Activated naive CD4-positive, alpha-beta T cell treated with anti-CD3 and anti-CD28 coated beads, Interleukin-2, amount 10 ng/mL, durations not matched to agents 7 days and 5 days (primary cell): ENCODE measurements at regions not wholly inside any gene's neighbourhood (a gene's known extent, or its start where the extent isn't known, plus 50 kb on each side); places are given as distances from the start of the nearest gene placed in this dataset.
"Not testable (repeated sequence)": the region's sequence is repeated elsewhere in the genome, so short reads cannot be mapped to it uniquely, and the experiment has no call there.

Experiments
- CTCF ChIA-PET: fragments of 350-600 bp; sonication (Branson Sonifier 250); formaldehyde crosslinking; loops from one replicate; lab custom pipeline; 2021; ENCODE audit warnings: antibody characterized with exemption; lab: Charles Lee
- DNase-seq: peaks from one replicate; pipeline ENCODE4 v3.0.0-alpha.2; 2020
- H3K27ac Mint-ChIP-seq: one replicate; pipeline ENCODE4 v1.8.0; 2021; ENCODE audit warnings: mild to moderate bottlenecking, moderate library complexity, mixed read lengths
- H3K27me3 Mint-ChIP-seq: one replicate; pipeline ENCODE4 v1.8.0; 2021; ENCODE audit warnings: mild to moderate bottlenecking, mixed read lengths
- H3K36me3 Mint-ChIP-seq: one replicate; pipeline ENCODE4 v1.8.0; 2021; ENCODE audit warnings: mixed read lengths
- H3K4me1 Mint-ChIP-seq: one replicate; pipeline ENCODE4 v1.8.0; 2021; ENCODE audit warnings: mixed read lengths
- H3K4me3 Mint-ChIP-seq: one replicate; pipeline ENCODE4 v1.8.0; 2021; ENCODE audit warnings: mild to moderate bottlenecking, moderate library complexity, mixed read lengths
- H3K9me3 Mint-ChIP-seq: one replicate; pipeline ENCODE4 v1.8.0; 2021; ENCODE audit warnings: mixed read lengths

GRCh38 chr18:43341014-43341413 is 63.7 kb upstream of the SYT4 start:
- no peaks in the 10 kb centered on the region for H3K27me3 Mint-ChIP-seq
- H3K4me3 Mint-ChIP-seq: no peak overlapping the region
- peaks cover 4% of the 10 kb centered on the region for H3K9me3 Mint-ChIP-seq
- DNase-seq: no peak
- CTCF ChIA-PET: no interaction called here
- no peak overlapping the region for H3K27ac Mint-ChIP-seq
- H3K36me3 Mint-ChIP-seq: no peaks in the 10 kb centered on the region
- H3K4me1 Mint-ChIP-seq: no peaks in the 10 kb centered on the region

DNA sequence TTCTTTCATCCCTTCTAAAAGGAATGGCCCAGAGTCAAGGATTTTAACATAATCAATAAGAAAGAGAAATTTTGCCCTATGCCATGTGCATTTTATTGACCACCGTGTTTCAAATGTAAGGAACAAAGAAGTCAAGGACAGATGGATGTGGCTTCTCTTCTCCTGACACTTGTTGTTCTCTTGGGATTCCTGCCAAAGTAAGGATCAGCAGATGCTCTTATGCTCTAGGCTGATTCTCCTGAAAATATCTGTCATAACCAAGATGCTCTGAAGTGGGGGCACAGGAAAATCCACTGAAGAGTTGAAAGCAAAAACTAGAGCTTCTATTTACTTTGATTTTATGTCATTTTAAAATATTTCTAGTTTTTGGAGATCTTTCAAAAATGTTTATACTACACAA is 72.9 kb upstream of the SYT4 start:
- Mint-ChIP-seq H3K27ac (no peak overlapping the region), H3K4me1 (no peaks in the 10 kb centered on the region), H3K9me3 (peaks cover 5% of the 10 kb centered on the region), H3K4me3 (no peak overlapping the region), H3K36me3 (no peaks in the 10 kb centered on the region), H3K27me3 (no peaks in the 10 kb centered on the region)
- CTCF ChIA-PET: no interaction called here
- no peak for DNase-seq

GRCh38 chr18:43364535-43364934 is 87.2 kb upstream of the SYT4 start:
- Mint-ChIP-seq H3K4me1 (no peaks in the 10 kb centered on the region), H3K4me3 (no peak overlapping the region), H3K9me3 (no peaks in the 10 kb centered on the region), H3K36me3 (no peaks in the 10 kb centered on the region), H3K27ac (no peak overlapping the region), H3K27me3 (no peaks in the 10 kb centered on the region)
- no peak for DNase-seq
- CTCF ChIA-PET: no interaction called here

- no peak for DNase-seq
- H3K36me3 Mint-ChIP-seq: no peaks in the 10 kb centered on the region
- H3K4me3 Mint-ChIP-seq: no peak overlapping the region
- CTCF ChIA-PET: no interaction called here
- no peaks in the 10 kb centered on the region for H3K9me3 Mint-ChIP-seq
- no peaks in the 10 kb centered on the region for H3K4me1 Mint-ChIP-seq
- no peak overlapping the region for H3K27ac Mint-ChIP-seq
- H3K27me3 Mint-ChIP-seq: no peaks in the 10 kb centered on the region
Observed at GRCh38 chr18:43367895-43368294, 90.6 kb upstream of the SYT4 start.

GRCh38 chr18:43369311-43369710 is 92.0 kb upstream of the SYT4 start:
- H3K27me3 Mint-ChIP-seq, H3K27ac Mint-ChIP-seq, DNase-seq, H3K9me3 Mint-ChIP-seq, CTCF ChIA-PET, H3K4me1 Mint-ChIP-seq, H3K4me3 Mint-ChIP-seq, H3K36me3 Mint-ChIP-seq: not testable (repeated sequence)

GRCh38 chr18:43372773-43373172 is 95.5 kb upstream of the SYT4 start:
- peaks cover 3% of the 10 kb centered on the region for H3K9me3 Mint-ChIP-seq
- CTCF ChIA-PET: no interaction called here
- no peak overlapping the region for H3K4me3 Mint-ChIP-seq
- no peak for DNase-seq
- H3K27ac Mint-ChIP-seq: no peak overlapping the region
- H3K27me3 Mint-ChIP-seq: no peaks in the 10 kb centered on the region
- no peaks in the 10 kb centered on the region for H3K4me1 Mint-ChIP-seq
- no peaks in the 10 kb centered on the region for H3K36me3 Mint-ChIP-seq

DNA sequence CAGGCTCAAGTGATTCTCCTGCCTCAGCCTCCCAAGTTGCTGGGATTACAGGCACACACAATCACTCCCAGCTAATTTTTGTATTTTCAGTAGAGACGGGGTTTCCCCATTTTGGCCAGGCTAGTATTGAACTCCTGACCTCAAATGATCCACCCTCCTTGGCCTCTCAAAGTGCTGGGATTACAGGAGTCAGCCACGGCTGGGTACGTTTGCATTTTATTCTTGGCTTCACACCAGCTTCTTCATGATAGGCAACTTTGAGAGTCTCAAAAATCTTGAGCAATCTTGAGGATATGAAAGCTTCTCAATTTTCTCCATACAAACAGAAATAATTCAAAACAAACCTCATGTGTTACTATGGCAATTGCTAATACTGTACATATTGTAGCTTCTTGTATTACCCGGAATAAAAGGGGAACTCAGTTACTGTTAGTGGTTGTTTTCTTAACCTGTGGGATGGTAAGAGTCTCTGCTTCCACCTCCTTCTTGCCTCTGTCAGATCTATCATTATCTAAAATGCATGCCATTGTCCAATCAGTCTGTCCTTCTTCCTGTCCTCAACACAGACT is 102.9 kb upstream of the SYT4 start:
- H3K4me1 Mint-ChIP-seq: no peaks in the 10 kb centered on the region
- H3K4me3 Mint-ChIP-seq: no peak overlapping the region
- no peak overlapping the region for H3K27ac Mint-ChIP-seq
- CTCF ChIA-PET: no interaction called here
- no peak for DNase-seq
- no peaks in the 10 kb centered on the region for H3K36me3 Mint-ChIP-seq
- peaks cover 7% of the 10 kb centered on the region for H3K9me3 Mint-ChIP-seq
- no peaks in the 10 kb centered on the region for H3K27me3 Mint-ChIP-seq

- Mint-ChIP-seq H3K4me1 (no peaks in the 10 kb centered on the region), H3K9me3 (peaks cover 4% of the 10 kb centered on the region), H3K4me3 (no peak overlapping the region), H3K27me3 (no peaks in the 10 kb centered on the region), H3K36me3 (no peaks in the 10 kb centered on the region), H3K27ac (no peak overlapping the region)
- DNase-seq: no peak
- CTCF ChIA-PET: no interaction called here
Observed at GRCh38 chr18:43382641-43383403, 105.5 kb upstream of the SYT4 start.

GRCh38 chr18:43389163-43389562 is 111.9 kb upstream of the SYT4 start:
- no peaks in the 10 kb centered on the region for H3K9me3 Mint-ChIP-seq
- no peaks in the 10 kb centered on the region for H3K27me3 Mint-ChIP-seq
- H3K4me3 Mint-ChIP-seq: no peak overlapping the region

DNA sequence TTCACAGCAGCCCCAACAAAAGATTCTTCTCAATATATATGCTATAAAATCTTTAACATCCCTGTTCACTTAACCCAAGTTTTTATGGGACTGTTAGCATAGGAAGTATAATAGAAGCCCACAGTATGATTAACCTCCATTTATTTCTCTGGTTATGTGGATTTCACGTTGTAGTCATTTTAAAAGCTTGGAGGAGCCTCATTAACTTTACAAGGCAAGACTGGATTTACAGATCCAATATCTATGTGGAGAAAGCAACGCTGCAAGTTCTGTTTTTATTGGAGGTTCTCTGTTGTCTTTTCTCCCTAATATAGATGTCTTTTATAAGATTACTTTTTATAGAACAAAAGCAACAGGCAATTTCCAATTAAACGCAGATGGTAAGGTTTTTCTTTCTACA is 114.9 kb upstream of the SYT4 start:
- CTCF ChIA-PET: no interaction called here
- no peak overlapping the region for H3K4me3 Mint-ChIP-seq

More at GRCh38 chr18:43389163-43389562, 111.9 kb upstream of the SYT4 start:
- Mint-ChIP-seq H3K36me3 (no peaks in the 10 kb centered on the region), H3K4me1 (no peaks in the 10 kb centered on the region), H3K27ac (no peak overlapping the region)
- CTCF ChIA-PET: no interaction called here
- no peak for DNase-seq

GRCh38 chr18:43393174-43393573 is 115.9 kb upstream of the SYT4 start:
- CTCF ChIA-PET: no interaction called here
- Mint-ChIP-seq H3K9me3 (no peaks in the 10 kb centered on the region), H3K4me3 (no peak overlapping the region), H3K27ac (no peak overlapping the region), H3K27me3 (no peaks in the 10 kb centered on the region), H3K36me3 (no peaks in the 10 kb centered on the region), H3K4me1 (no peaks in the 10 kb centered on the region)
- DNase-seq: no peak

More for the DNA sequence above, 114.9 kb upstream of the SYT4 start:
- no peak for DNase-seq
- H3K27me3 Mint-ChIP-seq: no peaks in the 10 kb centered on the region
- H3K36me3 Mint-ChIP-seq: no peaks in the 10 kb centered on the region
- no peaks in the 10 kb centered on the region for H3K4me1 Mint-ChIP-seq
- H3K9me3 Mint-ChIP-seq: no peaks in the 10 kb centered on the region
- H3K27ac Mint-ChIP-seq: no peak overlapping the region

DNA sequence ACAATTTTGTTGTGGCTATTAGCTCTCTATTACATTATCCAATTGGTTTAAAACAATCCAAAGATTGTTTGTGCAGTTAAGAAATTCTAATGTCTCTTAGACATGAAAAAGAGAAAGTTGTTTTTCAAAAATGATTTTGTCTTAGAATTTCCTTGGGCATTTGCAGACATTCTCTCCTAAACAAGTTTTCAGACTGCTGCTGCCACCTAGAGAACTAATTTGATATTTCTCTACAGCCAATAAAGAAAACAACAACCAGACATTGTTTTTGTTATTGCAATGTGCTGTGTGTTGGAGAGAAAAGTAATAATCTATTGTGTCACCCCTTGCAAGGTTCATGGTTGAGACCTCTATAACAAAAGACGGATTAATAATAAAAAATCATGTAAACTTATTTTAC is 119.0 kb upstream of the SYT4 start:
- no peaks in the 10 kb centered on the region for H3K36me3 Mint-ChIP-seq

DNA sequence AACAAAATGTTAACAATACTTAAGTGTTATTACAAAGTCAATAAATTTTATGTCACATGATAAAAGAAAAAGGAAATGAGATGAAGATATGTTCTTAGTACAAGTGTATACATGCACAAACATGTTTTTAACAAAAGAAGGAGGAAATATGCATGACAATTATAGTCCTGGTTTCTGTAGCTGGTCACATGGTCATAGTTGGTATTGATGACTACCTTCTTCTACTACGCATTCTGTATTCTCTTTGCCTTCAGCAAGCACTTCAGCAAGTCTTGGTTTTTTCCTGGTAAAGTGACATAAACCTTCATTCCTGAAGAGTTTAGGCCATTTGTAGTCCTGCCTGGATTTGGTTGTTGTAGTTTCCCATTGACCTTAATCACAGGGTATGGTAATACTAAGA is 121.3 kb upstream of the SYT4 start:
- H3K4me3 Mint-ChIP-seq: no peak overlapping the region
- CTCF ChIA-PET: no interaction called here
- H3K4me1 Mint-ChIP-seq: no peaks in the 10 kb centered on the region
- H3K36me3 Mint-ChIP-seq: no peaks in the 10 kb centered on the region
- no peak for DNase-seq
- H3K27ac Mint-ChIP-seq: no peak overlapping the region
- no peaks in the 10 kb centered on the region for H3K27me3 Mint-ChIP-seq
- peaks cover 7% of the 10 kb centered on the region for H3K9me3 Mint-ChIP-seq

More for the DNA sequence above, 119.0 kb upstream of the SYT4 start:
- Mint-ChIP-seq H3K27ac (no peak overlapping the region), H3K9me3 (peaks cover 7% of the 10 kb centered on the region), H3K27me3 (no peaks in the 10 kb centered on the region), H3K4me1 (no peaks in the 10 kb centered on the region), H3K4me3 (no peak overlapping the region)
- CTCF ChIA-PET: no interaction called here
- DNase-seq: no peak

GRCh38 chr18:43405097-43405496 is 127.8 kb upstream of the SYT4 start:
- peaks cover 2% of the 10 kb centered on the region for H3K9me3 Mint-ChIP-seq
- H3K27ac Mint-ChIP-seq: no peak overlapping the region
- DNase-seq: no peak
- H3K4me3 Mint-ChIP-seq: no peak overlapping the region
- CTCF ChIA-PET: no interaction called here
- no peaks in the 10 kb centered on the region for H3K27me3 Mint-ChIP-seq
- no peaks in the 10 kb centered on the region for H3K36me3 Mint-ChIP-seq
- no peaks in the 10 kb centered on the region for H3K4me1 Mint-ChIP-seq

DNA sequence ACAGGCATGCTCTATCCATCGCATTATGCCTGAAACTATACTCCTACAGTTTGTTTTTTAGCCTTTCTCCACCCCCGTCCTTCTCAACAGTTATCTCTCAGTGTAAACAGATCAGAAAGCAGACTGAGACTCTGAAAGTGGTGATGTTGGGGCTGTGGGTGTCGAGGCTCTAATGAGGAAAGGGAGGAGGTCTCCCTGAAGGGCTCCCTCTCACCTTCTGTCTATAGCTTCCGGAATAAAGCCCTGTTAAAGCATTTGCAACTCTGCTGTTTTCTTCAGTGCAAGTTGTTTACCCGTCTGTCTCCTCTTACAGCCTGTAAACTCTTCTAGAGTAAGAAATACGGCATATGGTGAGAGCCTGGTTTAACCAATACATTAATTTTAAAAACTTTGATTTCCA is 136.7 kb upstream of the SYT4 start:
- CTCF ChIA-PET: no interaction called here
- H3K36me3 Mint-ChIP-seq: no peaks in the 10 kb centered on the region
- DNase-seq: no peak

More for the DNA sequence above, 136.7 kb upstream of the SYT4 start:
- Mint-ChIP-seq H3K4me1 (no peaks in the 10 kb centered on the region), H3K27ac (no peak overlapping the region), H3K4me3 (no peak overlapping the region), H3K27me3 (no peaks in the 10 kb centered on the region), H3K9me3 (no peaks in the 10 kb centered on the region)
